H1 (cell line): ENCODE measurements at regions not wholly inside any gene's neighbourhood (a gene's known extent, or its start where the extent isn't known, plus 50 kb on each side); places are given as distances from the start of the nearest gene placed in this dataset.

Experiments used
- JUN ChIP-seq: IDR thresholded peaks from 2 replicates; pipeline ENCODE4 v1.6.1; 2011; ENCODE audit warnings: low read depth, mild to moderate bottlenecking, improper control_type of control experiment, low read length
- POLR2A ChIP-seq, 2 experiments: IDR thresholded peaks; 1 replicate in 1 of 2; 2 replicates in 1 of 2; pipeline ENCODE4 v1.6.1; 2011; ENCODE audit warnings: low read depth in 2 of 2, low read length in 2 of 2, mild to moderate bottlenecking in 2 of 2; ENCODE audit errors: control extremely low read depth in 1 of 2
- TF ChIP-seq, protein P1 (sequence below), 3 experiments: IDR thresholded peaks; 1 replicate in 2 of 3; 2 replicates in 1 of 3; pipeline versions ENCODE4 v1.5.1 to v1.6.1; 2011; ENCODE audit warnings: low read length in 3 of 3, mild to moderate bottlenecking in 3 of 3, inconsistent platforms in 2 of 3, low read depth in 1 of 3, moderate library complexity in 1 of 3; ENCODE audit not compliant: insufficient read depth in 1 of 3; ENCODE audit errors: control extremely low read depth in 1 of 3

DNA sequence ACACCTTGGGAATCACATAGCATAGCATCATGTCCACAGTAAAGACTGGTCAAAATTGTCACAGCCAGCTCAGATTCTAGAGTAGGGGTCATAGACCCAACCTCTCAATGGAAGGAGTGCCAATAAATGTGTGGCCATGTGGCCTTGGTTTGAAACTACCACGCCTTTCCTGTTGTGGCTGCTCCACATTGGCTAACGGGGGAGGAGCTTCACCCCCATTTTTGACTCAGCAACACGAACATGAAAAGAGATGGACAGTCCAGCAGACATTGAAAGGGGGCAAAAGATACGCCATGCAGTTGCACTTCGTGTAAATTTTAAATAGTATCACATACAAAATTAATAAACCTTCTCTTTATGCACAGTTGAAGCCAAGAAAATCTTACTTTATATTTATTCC is 78.4 kb upstream of the HIVEP3 start:
- TF ChIP-seq, protein P1, sequence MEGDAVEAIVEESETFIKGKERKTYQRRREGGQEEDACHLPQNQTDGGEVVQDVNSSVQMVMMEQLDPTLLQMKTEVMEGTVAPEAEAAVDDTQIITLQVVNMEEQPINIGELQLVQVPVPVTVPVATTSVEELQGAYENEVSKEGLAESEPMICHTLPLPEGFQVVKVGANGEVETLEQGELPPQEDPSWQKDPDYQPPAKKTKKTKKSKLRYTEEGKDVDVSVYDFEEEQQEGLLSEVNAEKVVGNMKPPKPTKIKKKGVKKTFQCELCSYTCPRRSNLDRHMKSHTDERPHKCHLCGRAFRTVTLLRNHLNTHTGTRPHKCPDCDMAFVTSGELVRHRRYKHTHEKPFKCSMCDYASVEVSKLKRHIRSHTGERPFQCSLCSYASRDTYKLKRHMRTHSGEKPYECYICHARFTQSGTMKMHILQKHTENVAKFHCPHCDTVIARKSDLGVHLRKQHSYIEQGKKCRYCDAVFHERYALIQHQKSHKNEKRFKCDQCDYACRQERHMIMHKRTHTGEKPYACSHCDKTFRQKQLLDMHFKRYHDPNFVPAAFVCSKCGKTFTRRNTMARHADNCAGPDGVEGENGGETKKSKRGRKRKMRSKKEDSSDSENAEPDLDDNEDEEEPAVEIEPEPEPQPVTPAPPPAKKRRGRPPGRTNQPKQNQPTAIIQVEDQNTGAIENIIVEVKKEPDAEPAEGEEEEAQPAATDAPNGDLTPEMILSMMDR (IDR thresholded peaks at IDR 0.05; ENCODE audit: control extremely low read depth in 1 of 3, insufficient read depth in 1 of 3, low read depth in 1 of 3, low read length in 3 of 3), result no peak
- TF ChIP-seq POLR2A (IDR thresholded peaks at IDR 0.05; ENCODE audit: control extremely low read depth in 1 of 2, low read depth in 2 of 2, low read length in 2 of 2) (no peak), JUN (no peak)
